H1 (cell line): ENCODE measurements at regions not wholly inside any gene's neighbourhood (a gene's known extent, or its start where the extent isn't known, plus 50 kb on each side); places are given as distances from the start of the nearest gene placed in this dataset.

Source experiments
- CHD7 ChIP-seq: fragments of 300-600 bp; sonication (generic); IDR thresholded peaks from 2 replicates; pipeline ENCODE4 v1.7.1; 2012; ENCODE audit warnings: low read length, moderate library complexity, mild to moderate bottlenecking, inconsistent platforms; ENCODE audit not compliant: insufficient replicate concordance
- NRF1 ChIP-seq: IDR thresholded peaks from 2 replicates; pipeline ENCODE4 v1.6.1; 2011; ENCODE audit warnings: mild to moderate bottlenecking, low read depth, low read length, improper control_type of control experiment
- SUZ12 ChIP-seq: fragments of 200-600 bp; sonication (generic); IDR thresholded peaks from 2 replicates; pipeline ENCODE4 v1.6.1; 2012; ENCODE audit warnings: mild to moderate bottlenecking, inconsistent platforms, low read length, moderate library complexity, mixed read lengths

- no peak for TF ChIP-seq CHD7
- no peak for TF ChIP-seq NRF1
- TF ChIP-seq SUZ12, result no peak
Measured at GRCh38 chr10:84783386-84783785, 455.0 kb downstream of the CCSER2 start (continued).
